ENCODE measurements at regions not wholly inside any gene's neighbourhood (a gene's known extent, or its start where the extent isn't known, plus 50 kb on each side); places are given as distances from the start of the nearest gene placed in this dataset.

GRCh38 chr4:112940336-112940735 is 109.1 kb upstream of the ANK2 start:
- Histone ChIP-seq H3K4me1 (ENCODE audit: low read depth) (no peaks in the 10 kb centered on the region), H3K9me3 (ENCODE audit: low read depth) (no peaks in the 10 kb centered on the region), H3K27me3 (no peaks in the 10 kb centered on the region), H3K27ac (no peak overlapping the region), H3K36me3 (no peaks in the 10 kb centered on the region), H3K4me3 (no peak overlapping the region)
- no peak for TF ChIP-seq CTCF (IDR thresholded peaks at IDR 0.05; ENCODE audit: low read depth, low read length)
- DNase-seq (ENCODE audit: low read depth in 1 of 2, low spot score in 1 of 2), result no peak

- peak; percentile 5 for TF ChIP-seq CTCF (IDR thresholded peaks at IDR 0.05; ENCODE audit: low read depth, low read length)
- Histone ChIP-seq H3K27ac (no peak overlapping the region), H3K9me3 (ENCODE audit: low read depth) (no peaks in the 10 kb centered on the region), H3K36me3 (no peaks in the 10 kb centered on the region), H3K4me3 (no peak overlapping the region), H3K27me3 (no peaks in the 10 kb centered on the region), H3K4me1 (ENCODE audit: low read depth) (no peaks in the 10 kb centered on the region)
- DNase-seq (ENCODE audit: low read depth in 1 of 2, low spot score in 1 of 2), result no peak
Measured at GRCh38 chr4:112942077-112942476, 107.4 kb upstream of the ANK2 start.

- Histone ChIP-seq H3K9me3 (ENCODE audit: low read depth) (no peaks in the 10 kb centered on the region), H3K4me1 (ENCODE audit: low read depth) (no peaks in the 10 kb centered on the region), H3K36me3 (no peaks in the 10 kb centered on the region), H3K27ac (no peak overlapping the region), H3K27me3 (no peaks in the 10 kb centered on the region), H3K4me3 (no peak overlapping the region)
- no peak for DNase-seq (ENCODE audit: low read depth in 1 of 2, low spot score in 1 of 2)
- TF ChIP-seq CTCF (IDR thresholded peaks at IDR 0.05; ENCODE audit: low read depth, low read length), result no peak
Measured at GRCh38 chr4:112942997-112943396, 106.5 kb upstream of the ANK2 start.

- Histone ChIP-seq H3K4me3 (no peak overlapping the region), H3K27ac (no peak overlapping the region), H3K9me3 (ENCODE audit: low read depth) (no peaks in the 10 kb centered on the region), H3K27me3 (no peaks in the 10 kb centered on the region), H3K36me3 (no peaks in the 10 kb centered on the region), H3K4me1 (ENCODE audit: low read depth) (no peaks in the 10 kb centered on the region)
- no peak for DNase-seq (ENCODE audit: low read depth in 1 of 2, low spot score in 1 of 2)
- TF ChIP-seq CTCF (IDR thresholded peaks at IDR 0.05; ENCODE audit: low read depth, low read length), result no peak
Measured at GRCh38 chr4:112944006-112944405, 105.4 kb upstream of the ANK2 start.

GRCh38 chr4:112946127-112946526 is 103.3 kb upstream of the ANK2 start:
- DNase-seq (ENCODE audit: low read depth in 1 of 2, low spot score in 1 of 2), result no peak
- no peak overlapping the region for H3K27ac ChIP-seq
- H3K4me1 ChIP-seq (ENCODE audit: low read depth), result no peaks in the 10 kb centered on the region
- TF ChIP-seq CTCF (IDR thresholded peaks at IDR 0.05; ENCODE audit: low read depth, low read length), result no peak
- H3K36me3 ChIP-seq, result no peaks in the 10 kb centered on the region
- no peaks in the 10 kb centered on the region for H3K27me3 ChIP-seq
- no peak overlapping the region for H3K4me3 ChIP-seq
- H3K9me3 ChIP-seq (ENCODE audit: low read depth), result no peaks in the 10 kb centered on the region

GRCh38 chr4:112947616-112948015 is 101.8 kb upstream of the ANK2 start:
- H3K27ac ChIP-seq, result no peak overlapping the region
- H3K4me3 ChIP-seq, result no peak overlapping the region
- TF ChIP-seq CTCF (IDR thresholded peaks at IDR 0.05; ENCODE audit: low read depth, low read length), result no peak
- H3K36me3 ChIP-seq, result no peaks in the 10 kb centered on the region
- DNase-seq (ENCODE audit: low read depth in 1 of 2, low spot score in 1 of 2), result no peak
- no peaks in the 10 kb centered on the region for H3K9me3 ChIP-seq (ENCODE audit: low read depth)
- H3K4me1 ChIP-seq (ENCODE audit: low read depth), result no peaks in the 10 kb centered on the region
- no peaks in the 10 kb centered on the region for H3K27me3 ChIP-seq

Measured in cardiac muscle cell (in vitro differentiated cells and primary cell).